Gastroesophageal sphincter (tissue), 3 donors: ENCODE measurements at regions not wholly inside any gene's neighbourhood (a gene's known extent, or its start where the extent isn't known, plus 50 kb on each side); places are given as distances from the start of the nearest gene placed in this dataset.

Experiments
- POLR2A ChIP-seq, 2 donors: fragments of 450-650 bp; IDR thresholded peaks; one replicate each; pipeline ENCODE4 v1.6.1; 2017; ENCODE audit warnings: antibody characterized with exemption in 2 of 2, mild to moderate bottlenecking in 2 of 2, moderate library complexity in 1 of 2
- POLR2AphosphoS5 ChIP-seq: sonication (generic); formaldehyde crosslinking; IDR thresholded peaks from one replicate; pipeline ENCODE4 v1.6.1; 2017; ENCODE audit warnings: antibody characterized with exemption
- TF ChIP-seq, protein P1 (sequence below), 4 experiments: fragments of 200-600 bp in 2 of 4; fragments of 450-650 bp in 2 of 4; sonication (generic) in 1 of 4; IDR thresholded peaks; one replicate each; pipeline ENCODE4 v1.5.1; 2017 to 2019; ENCODE audit warnings: antibody characterized with exemption in 4 of 4, mild to moderate bottlenecking in 2 of 4, moderate library complexity in 2 of 4

GRCh38 chr5:63351164-63351563 is 611.1 kb downstream of the HTR1A start:
- no peak for TF ChIP-seq POLR2A (IDR thresholded peaks at IDR 0.05)
- TF ChIP-seq, protein P1, sequence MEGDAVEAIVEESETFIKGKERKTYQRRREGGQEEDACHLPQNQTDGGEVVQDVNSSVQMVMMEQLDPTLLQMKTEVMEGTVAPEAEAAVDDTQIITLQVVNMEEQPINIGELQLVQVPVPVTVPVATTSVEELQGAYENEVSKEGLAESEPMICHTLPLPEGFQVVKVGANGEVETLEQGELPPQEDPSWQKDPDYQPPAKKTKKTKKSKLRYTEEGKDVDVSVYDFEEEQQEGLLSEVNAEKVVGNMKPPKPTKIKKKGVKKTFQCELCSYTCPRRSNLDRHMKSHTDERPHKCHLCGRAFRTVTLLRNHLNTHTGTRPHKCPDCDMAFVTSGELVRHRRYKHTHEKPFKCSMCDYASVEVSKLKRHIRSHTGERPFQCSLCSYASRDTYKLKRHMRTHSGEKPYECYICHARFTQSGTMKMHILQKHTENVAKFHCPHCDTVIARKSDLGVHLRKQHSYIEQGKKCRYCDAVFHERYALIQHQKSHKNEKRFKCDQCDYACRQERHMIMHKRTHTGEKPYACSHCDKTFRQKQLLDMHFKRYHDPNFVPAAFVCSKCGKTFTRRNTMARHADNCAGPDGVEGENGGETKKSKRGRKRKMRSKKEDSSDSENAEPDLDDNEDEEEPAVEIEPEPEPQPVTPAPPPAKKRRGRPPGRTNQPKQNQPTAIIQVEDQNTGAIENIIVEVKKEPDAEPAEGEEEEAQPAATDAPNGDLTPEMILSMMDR (IDR thresholded peaks at IDR 0.05): no peak
- TF ChIP-seq POLR2AphosphoS5: no peak
